ENCODE measurements at regions not wholly inside any gene's neighbourhood (a gene's known extent, or its start where the extent isn't known, plus 50 kb on each side); places are given as distances from the start of the nearest gene placed in this dataset.

DNA sequence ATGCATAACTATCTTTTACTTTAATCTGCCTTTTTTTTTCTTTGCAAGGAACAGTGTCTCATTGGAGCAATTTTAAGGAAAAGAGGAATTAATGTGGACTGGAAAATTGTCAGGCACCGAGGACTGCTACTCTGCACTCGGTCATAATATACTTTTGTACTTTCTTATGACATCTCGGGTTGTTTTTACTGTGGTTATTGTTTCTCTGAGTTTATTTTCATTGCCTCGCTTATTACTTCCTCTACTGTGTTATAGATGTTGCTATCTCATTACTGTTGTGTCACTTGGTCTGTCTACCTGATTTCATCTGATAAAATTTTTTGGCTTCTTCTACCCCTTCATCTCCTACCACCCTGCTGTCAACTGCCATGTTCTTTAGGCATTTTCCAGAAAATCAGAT lies 213.5 kb upstream of the POU1F1 start:
- TF ChIP-seq, protein P1, sequence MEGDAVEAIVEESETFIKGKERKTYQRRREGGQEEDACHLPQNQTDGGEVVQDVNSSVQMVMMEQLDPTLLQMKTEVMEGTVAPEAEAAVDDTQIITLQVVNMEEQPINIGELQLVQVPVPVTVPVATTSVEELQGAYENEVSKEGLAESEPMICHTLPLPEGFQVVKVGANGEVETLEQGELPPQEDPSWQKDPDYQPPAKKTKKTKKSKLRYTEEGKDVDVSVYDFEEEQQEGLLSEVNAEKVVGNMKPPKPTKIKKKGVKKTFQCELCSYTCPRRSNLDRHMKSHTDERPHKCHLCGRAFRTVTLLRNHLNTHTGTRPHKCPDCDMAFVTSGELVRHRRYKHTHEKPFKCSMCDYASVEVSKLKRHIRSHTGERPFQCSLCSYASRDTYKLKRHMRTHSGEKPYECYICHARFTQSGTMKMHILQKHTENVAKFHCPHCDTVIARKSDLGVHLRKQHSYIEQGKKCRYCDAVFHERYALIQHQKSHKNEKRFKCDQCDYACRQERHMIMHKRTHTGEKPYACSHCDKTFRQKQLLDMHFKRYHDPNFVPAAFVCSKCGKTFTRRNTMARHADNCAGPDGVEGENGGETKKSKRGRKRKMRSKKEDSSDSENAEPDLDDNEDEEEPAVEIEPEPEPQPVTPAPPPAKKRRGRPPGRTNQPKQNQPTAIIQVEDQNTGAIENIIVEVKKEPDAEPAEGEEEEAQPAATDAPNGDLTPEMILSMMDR (IDR thresholded peaks at IDR 0.05): no peak
- no peak for TF ChIP-seq EP300 (IDR thresholded peaks at IDR 0.05)
